Right ventricle myocardium superior (tissue), 1 donor: ENCODE measurements at regions not wholly inside any gene's neighbourhood (a gene's known extent, or its start where the extent isn't known, plus 50 kb on each side); places are given as distances from the start of the nearest gene placed in this dataset.

ENCODE experiments used
- ATAC-seq: fragments of 200-7000 bp; cut with Tn5 transposase; one replicate; pipeline ENCODE4 v1.9.1; 2020; ENCODE audit warnings: mild to moderate bottlenecking; ENCODE audit not compliant: poor library complexity
- DNase-seq: peaks from one replicate; pipeline ENCODE4 v3.0.0-alpha.2; 2020
- intact Hi-C: fragments of 100-400 bp; cut with DNase I; formaldehyde crosslinking; loops from one replicate; pipeline ENCODE4 v1.11.2; 2022
- donor health status: DM: no; HTN: yes; CAD: no; lungs with severe emphysema.

- intact Hi-C loops, result no loop called here
- DNase-seq, result no peak
- ATAC-seq, result no peak
Observed at GRCh38 chr19:46962030-46962570, 57.5 kb upstream of the NPAS1 start.

GRCh38 chr19:46963093-46963734, 56.4 kb upstream of the NPAS1 start:
- DNase-seq (no peak), ATAC-seq (no peak)
- intact Hi-C loops, result no loop called here

- ATAC-seq (peak; percentile 86), DNase-seq (peak; percentile 90)
- intact Hi-C loops, result no loop called here
Observed at GRCh38 chr19:46967578-46968032, 52.0 kb upstream of the NPAS1 start.
